T follicular helper cell (primary cell): ENCODE measurements at regions not wholly inside any gene's neighbourhood (a gene's known extent, or its start where the extent isn't known, plus 50 kb on each side); places are given as distances from the start of the nearest gene placed in this dataset.
A peak's percentile ranks its signal among the peaks of the same experiment; 100 is the strongest.

Experiments used
- DNase-seq: peaks from one replicate; pipeline ENCODE4 v3.0.0-alpha.2; 2020; ENCODE audit warnings: low read depth

- DNase-seq, result no peak
Measured at GRCh38 chr6:26215585-26216358, 128.5 kb downstream of the HFE start.

- peak; percentile 65 for DNase-seq
Measured at GRCh38 chr6:26216359-26216885, 129.2 kb downstream of the HFE start.

- DNase-seq, result peak; percentile 61
Measured at GRCh38 chr6:26216886-26217713, 129.9 kb downstream of the HFE start.

- no peak for DNase-seq
Measured at GRCh38 chr6:26217714-26218075, 130.5 kb downstream of the HFE start.

- DNase-seq, result no peak
Measured at GRCh38 chr6:26218824-26219223, 131.6 kb downstream of the HFE start.

GRCh38 chr6:26220145-26220970 lies 133.1 kb downstream of the HFE start:
- no peak for DNase-seq

- DNase-seq, result no peak
Measured at GRCh38 chr6:26221186-26221585, 134.0 kb downstream of the HFE start.

- DNase-seq, result no peak
Measured at GRCh38 chr6:26222571-26222970, 135.3 kb downstream of the HFE start.

- DNase-seq, result no peak
Measured at GRCh38 chr6:26223228-26223627, 136.0 kb downstream of the HFE start.

GRCh38 chr6:26223650-26224546 lies 136.7 kb downstream of the HFE start:
- peak; percentile 48 for DNase-seq

- no peak for DNase-seq
Measured at GRCh38 chr6:26224547-26224912, 137.3 kb downstream of the HFE start.

GRCh38 chr6:26224940-26225847 lies 138.0 kb downstream of the HFE start:
- DNase-seq, result no peak

GRCh38 chr6:26225848-26226578 lies 138.8 kb downstream of the HFE start:
- DNase-seq, result no peak

- no peak for DNase-seq
Measured at GRCh38 chr6:26226579-26226967, 138.4 kb upstream of the BTN3A2 start.

- no peak for DNase-seq
Measured at GRCh38 chr6:26230351-26230750, 134.6 kb upstream of the BTN3A2 start.

- no peak for DNase-seq
Measured at GRCh38 chr6:26231006-26231587, 133.9 kb upstream of the BTN3A2 start.

- DNase-seq, result no peak
Measured at GRCh38 chr6:26232306-26232939, 132.6 kb upstream of the BTN3A2 start.

- DNase-seq, result no peak
Measured at GRCh38 chr6:26232940-26233648, 131.9 kb upstream of the BTN3A2 start.
